ENCODE measurements at regions not wholly inside any gene's neighbourhood (a gene's known extent, or its start where the extent isn't known, plus 50 kb on each side); places are given as distances from the start of the nearest gene placed in this dataset.

DNA sequence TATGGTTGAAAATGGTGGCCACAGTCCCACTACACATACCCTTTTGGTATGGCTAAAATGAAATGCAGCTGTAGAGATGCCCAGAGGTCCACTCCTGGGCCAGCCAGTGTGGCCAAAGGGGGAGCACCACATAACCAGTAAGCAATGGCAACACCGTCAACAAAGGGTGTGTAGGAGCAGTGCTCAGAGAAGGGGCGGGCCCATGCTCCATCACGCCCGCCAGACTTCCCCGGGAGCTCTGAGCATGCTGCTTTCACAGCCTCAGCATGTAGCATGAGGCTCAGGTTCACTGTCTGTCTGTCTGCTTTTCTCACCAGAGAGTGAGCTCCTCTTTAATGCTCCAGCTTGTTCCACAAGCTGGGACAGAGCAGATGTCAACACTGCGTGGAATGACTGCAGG, 537.6 kb downstream of the MATN1 start:
- TF ChIP-seq, protein P1, sequence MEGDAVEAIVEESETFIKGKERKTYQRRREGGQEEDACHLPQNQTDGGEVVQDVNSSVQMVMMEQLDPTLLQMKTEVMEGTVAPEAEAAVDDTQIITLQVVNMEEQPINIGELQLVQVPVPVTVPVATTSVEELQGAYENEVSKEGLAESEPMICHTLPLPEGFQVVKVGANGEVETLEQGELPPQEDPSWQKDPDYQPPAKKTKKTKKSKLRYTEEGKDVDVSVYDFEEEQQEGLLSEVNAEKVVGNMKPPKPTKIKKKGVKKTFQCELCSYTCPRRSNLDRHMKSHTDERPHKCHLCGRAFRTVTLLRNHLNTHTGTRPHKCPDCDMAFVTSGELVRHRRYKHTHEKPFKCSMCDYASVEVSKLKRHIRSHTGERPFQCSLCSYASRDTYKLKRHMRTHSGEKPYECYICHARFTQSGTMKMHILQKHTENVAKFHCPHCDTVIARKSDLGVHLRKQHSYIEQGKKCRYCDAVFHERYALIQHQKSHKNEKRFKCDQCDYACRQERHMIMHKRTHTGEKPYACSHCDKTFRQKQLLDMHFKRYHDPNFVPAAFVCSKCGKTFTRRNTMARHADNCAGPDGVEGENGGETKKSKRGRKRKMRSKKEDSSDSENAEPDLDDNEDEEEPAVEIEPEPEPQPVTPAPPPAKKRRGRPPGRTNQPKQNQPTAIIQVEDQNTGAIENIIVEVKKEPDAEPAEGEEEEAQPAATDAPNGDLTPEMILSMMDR (IDR thresholded peaks at IDR 0.05), result no peak
- TF ChIP-seq EP300 (IDR thresholded peaks at IDR 0.05), result no peak
- TF ChIP-seq POLR2A (IDR thresholded peaks at IDR 0.05), result no peak
